ENCODE measurements at regions not wholly inside any gene's neighbourhood (a gene's known extent, or its start where the extent isn't known, plus 50 kb on each side); places are given as distances from the start of the nearest gene placed in this dataset.

GRCh38 chr6:133715270-133715669 lies 173.6 kb upstream of the TCF21 start:
- BruUV-seq (replicated peaks) = no TSS peak
- no peaks in the 10 kb centered on the region for H3K4me1 ChIP-seq (ENCODE audit: insufficient read depth, low read length)
- no peaks in the 10 kb centered on the region for H3K36me3 ChIP-seq (replicated peaks in 1 of 2; ENCODE audit: control insufficient read depth in 1 of 2, insufficient read depth in 2 of 2, low read length in 2 of 2)
- H3K79me2 ChIP-seq (ENCODE audit: insufficient read depth, low read length) = no peaks in the 10 kb centered on the region
- H3K27me3 ChIP-seq (ENCODE audit: control insufficient read depth in 1 of 2, insufficient read depth in 2 of 2, low read length in 2 of 2) = no peaks in the 10 kb centered on the region
- H3K4me3 ChIP-seq (replicated peaks in 1 of 3; ENCODE audit: insufficient read depth in 1 of 3, low read depth in 2 of 3, low read length in 3 of 3) = no peak overlapping the region
- no peak overlapping the region for H3K27ac ChIP-seq (ENCODE audit: extremely low read length, insufficient read depth, low read length)
- 2% methylated on average over 3 of the region's 3 CpGs for WGBS (ENCODE audit: low lambda C conversion rate)
- ChIA-PET POLR2A (no interaction called here), CTCF (ENCODE audit: low intra/inter-chr PET ratio, low total read pairs) (no interaction called here)
- TF ChIP-seq NPAS2 (CRISPR knock-in tag; IDR thresholded peaks at IDR 0.05; ENCODE audit: borderline replicate concordance) = no peak
- no peak for TF ChIP-seq SMC3 (IDR thresholded peaks at IDR 0.05; ENCODE audit: low read length)
- ATAC-seq (no peak), DNase-seq (ENCODE audit: low spot score) (no peak), FAIRE-seq (no peak)
- H3K9ac ChIP-seq (ENCODE audit: insufficient read depth, low read depth, low read length) = no peak overlapping the region
- no peaks in the 10 kb centered on the region for H4K20me1 ChIP-seq (ENCODE audit: insufficient read depth, low read length)
- no peak overlapping the region for H2AFZ ChIP-seq (ENCODE audit: low read length)
- intact Hi-C loops (cut with micrococcal nuclease; ENCODE audit: unreplicated experiment) (no loop called here), in situ Hi-C loops (cut with HindIII; ENCODE audit: extremely low pct_ligation_motif_present, low pct_unique_long_range_greater_than_20kb) (no loop called here)
- H3K4me2 ChIP-seq (ENCODE audit: low read depth, low read length) = no peak overlapping the region
- no peaks in the 10 kb centered on the region for H3K9me3 ChIP-seq (ENCODE audit: low read length)

- H3K79me2 ChIP-seq (ENCODE audit: insufficient read depth, low read length) = no peaks in the 10 kb centered on the region
- CTCF ChIA-PET (ENCODE audit: low intra/inter-chr PET ratio, low total read pairs) = no interaction called here
- H3K9ac ChIP-seq (ENCODE audit: insufficient read depth, low read depth, low read length) = no peak overlapping the region
- WGBS (ENCODE audit: low lambda C conversion rate) = under 1% methylated on average over 4 of the region's 4 CpGs
- H3K4me1 ChIP-seq (ENCODE audit: insufficient read depth, low read length) = no peaks in the 10 kb centered on the region
- DNase-seq (ENCODE audit: low spot score) (no peak), ATAC-seq (no peak), FAIRE-seq (no peak)
- H3K4me2 ChIP-seq (ENCODE audit: low read depth, low read length) = no peak overlapping the region
- no peaks in the 10 kb centered on the region for H3K27me3 ChIP-seq (ENCODE audit: control insufficient read depth in 1 of 2, insufficient read depth in 2 of 2, low read length in 2 of 2)
- in situ Hi-C loops (cut with HindIII; ENCODE audit: extremely low pct_ligation_motif_present, low pct_unique_long_range_greater_than_20kb) = no loop called here
- no peaks in the 10 kb centered on the region for H4K20me1 ChIP-seq (ENCODE audit: insufficient read depth, low read length)
- H3K4me3 ChIP-seq (replicated peaks in 1 of 3; ENCODE audit: insufficient read depth in 1 of 3, low read depth in 2 of 3, low read length in 3 of 3) = no peak overlapping the region
- POLR2A ChIA-PET = no interaction called here
- peaks cover 24% of the 10 kb centered on the region for H3K9me3 ChIP-seq (ENCODE audit: low read length)
- no TSS peak for BruUV-seq (replicated peaks)
- intact Hi-C loops (cut with micrococcal nuclease; ENCODE audit: unreplicated experiment) = no loop called here
- no peak for TF ChIP-seq GATAD2A (CRISPR knock-in tag; IDR thresholded peaks at IDR 0.05)
- TF ChIP-seq FOXO1 (CRISPR knock-in tag; IDR thresholded peaks at IDR 0.05) = no peak
- no peak for TF ChIP-seq ZNF776 (CRISPR knock-in tag; IDR thresholded peaks at IDR 0.05)
- TF ChIP-seq TFAP4 (IDR thresholded peaks at IDR 0.05; ENCODE audit: borderline replicate concordance, low read depth) = no peak
- no peak for TF ChIP-seq ZNF432 (CRISPR knock-in tag; IDR thresholded peaks at IDR 0.05; ENCODE audit: borderline replicate concordance)
- TF ChIP-seq AGO2 (optimal IDR thresholded peaks at IDR 0.05; ENCODE audit: low read depth, low read length) = no peak
- TF ChIP-seq ZNF772 (CRISPR knock-in tag; IDR thresholded peaks at IDR 0.05) = no peak
- H3K27ac ChIP-seq (ENCODE audit: extremely low read length, insufficient read depth, low read length) = no peak overlapping the region
- H3K36me3 ChIP-seq (replicated peaks in 1 of 2; ENCODE audit: control insufficient read depth in 1 of 2, insufficient read depth in 2 of 2, low read length in 2 of 2) = no peaks in the 10 kb centered on the region
- H2AFZ ChIP-seq (ENCODE audit: low read length) = no peak overlapping the region
Measured at GRCh38 chr6:133724726-133725125, 164.2 kb upstream of the TCF21 start.
